ENCODE measurements at regions not wholly inside any gene's neighbourhood (a gene's known extent, or its start where the extent isn't known, plus 50 kb on each side); places are given as distances from the start of the nearest gene placed in this dataset.

DNA sequence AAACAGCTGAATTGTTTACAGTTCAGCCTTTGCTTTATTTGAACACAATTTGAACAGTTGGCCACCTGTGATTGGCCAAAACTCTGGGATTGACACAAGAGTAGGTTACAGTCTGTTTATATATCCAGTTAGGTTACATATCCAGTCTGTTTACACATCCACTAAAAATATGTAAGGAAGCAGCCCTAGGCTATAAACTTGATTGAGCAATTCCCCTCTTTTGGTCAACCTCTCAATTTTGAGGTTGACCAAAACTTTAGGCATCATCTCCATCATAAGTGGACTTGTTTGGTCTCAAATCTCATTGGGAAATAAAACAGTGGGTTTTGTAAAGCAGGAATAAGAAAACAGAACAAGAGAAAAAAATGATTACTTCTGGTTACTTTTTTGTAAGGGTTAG, 190.8 kb downstream of the SPATA18 start:
- DNase-seq (ENCODE audit: low read depth, low spot score) = no peak
- no peak for TF ChIP-seq CTCF (IDR thresholded peaks at IDR 0.05; ENCODE audit: insufficient read depth, low read length, missing control alignments)

GRCh38 chr4:52243367-52243766, 192.3 kb downstream of the SPATA18 start:
- no peak for DNase-seq (ENCODE audit: low read depth, low spot score)
- CTCF ChIA-PET = no interaction called here
- POLR2A ChIA-PET = no interaction called here

More for the DNA sequence above, 190.8 kb downstream of the SPATA18 start:
- H3K4me3 ChIP-seq (ENCODE audit: low read depth, low read length) = no peak overlapping the region
- POLR2A ChIA-PET = no interaction called here
- CTCF ChIA-PET = no interaction called here

GRCh38 chr4:52244103-52244775, 193.1 kb downstream of the SPATA18 start:
- CTCF ChIA-PET = interaction anchor here (1.0 kb wide), 1 partner anchor 9 kb away, joined by 3 read pairs; no protein-coding TSS in a partner anchor
- no peak for DNase-seq (ENCODE audit: low read depth, low spot score)

More at GRCh38 chr4:52243367-52243766, 192.3 kb downstream of the SPATA18 start:
- no peak for TF ChIP-seq CTCF (IDR thresholded peaks at IDR 0.05; ENCODE audit: insufficient read depth, low read length, missing control alignments)
- no peak overlapping the region for H3K4me3 ChIP-seq (ENCODE audit: low read depth, low read length)

DNA sequence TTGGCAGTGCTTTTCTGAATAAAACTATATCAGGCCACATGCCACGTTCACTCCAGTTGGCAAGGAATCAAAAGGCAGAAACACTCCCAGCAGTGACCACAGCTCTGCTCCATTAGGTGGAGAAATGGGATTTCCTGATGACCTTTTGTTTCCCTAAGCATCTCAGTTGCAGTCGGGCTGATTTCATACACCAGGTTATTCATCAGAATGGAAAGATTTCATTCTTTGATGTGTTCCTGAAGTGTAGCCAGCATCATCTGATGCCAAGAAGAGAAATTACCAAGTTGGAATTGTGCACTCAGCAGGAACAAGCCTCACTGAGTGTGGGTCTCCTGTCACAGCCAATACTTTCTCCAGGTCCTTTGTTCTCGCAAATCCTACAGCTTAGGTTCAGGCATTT, 193.7 kb downstream of the SPATA18 start:
- no peak for DNase-seq (ENCODE audit: low read depth, low spot score)
- TF ChIP-seq CTCF (IDR thresholded peaks at IDR 0.05; ENCODE audit: insufficient read depth, low read length, missing control alignments) = no peak
- CTCF ChIA-PET = interaction anchor here (1.0 kb wide), 1 partner anchor 10 kb away, joined by 3 read pairs; no protein-coding TSS in a partner anchor
- POLR2A ChIA-PET = no interaction called here
- no peak overlapping the region for H3K4me3 ChIP-seq (ENCODE audit: low read depth, low read length)

More at GRCh38 chr4:52244103-52244775, 193.1 kb downstream of the SPATA18 start:
- H3K4me3 ChIP-seq (ENCODE audit: low read depth, low read length) = no peak overlapping the region
- TF ChIP-seq CTCF (IDR thresholded peaks at IDR 0.05; ENCODE audit: insufficient read depth, low read length, missing control alignments) = no peak
- POLR2A ChIA-PET = no interaction called here

- TF ChIP-seq CTCF (IDR thresholded peaks at IDR 0.05; ENCODE audit: insufficient read depth, low read length, missing control alignments) = no peak
- ChIA-PET CTCF (no interaction called here), POLR2A (no interaction called here)
- H3K4me3 ChIP-seq (ENCODE audit: low read depth, low read length) = no peak overlapping the region
- DNase-seq (ENCODE audit: low read depth, low spot score) = no peak
Measured at GRCh38 chr4:52246827-52247226, 195.7 kb downstream of the SPATA18 start.

DNA sequence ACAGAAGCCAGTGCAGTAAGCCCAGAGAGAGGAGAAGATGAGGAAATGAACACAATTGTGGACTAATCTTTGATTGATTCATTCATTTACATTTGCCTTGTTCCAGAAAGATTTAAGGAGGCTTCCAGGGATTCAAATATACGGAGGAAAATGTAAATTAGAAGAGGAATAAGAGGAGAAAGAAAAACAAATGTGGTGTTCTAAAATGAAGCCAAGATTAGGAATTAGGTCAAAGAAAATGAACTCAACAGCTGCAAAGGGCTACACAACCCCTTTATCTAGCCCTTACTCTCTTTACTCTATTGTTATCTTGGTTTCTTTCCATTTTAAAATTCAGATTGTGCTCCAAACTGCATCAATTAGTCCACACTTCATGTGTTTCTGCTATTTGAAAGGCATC, 196.8 kb downstream of the SPATA18 start:
- DNase-seq (ENCODE audit: low read depth, low spot score) = no peak
- ChIA-PET POLR2A (no interaction called here), CTCF (interaction anchor here (2.2 kb wide), 1 partner anchor 13 kb away, joined by 7 read pairs; no protein-coding TSS in a partner anchor)
- TF ChIP-seq CTCF (IDR thresholded peaks at IDR 0.05; ENCODE audit: insufficient read depth, low read length, missing control alignments) = no peak
- H3K4me3 ChIP-seq (ENCODE audit: low read depth, low read length) = no peak overlapping the region
